ENCODE measurements at regions not wholly inside any gene's neighbourhood (a gene's known extent, or its start where the extent isn't known, plus 50 kb on each side); places are given as distances from the start of the nearest gene placed in this dataset.

- H3K9me3 Mint-ChIP-seq (ENCODE audit: low read depth) = peaks cover 7% of the 10 kb centered on the region
- TF ChIP-seq CTCF (IDR thresholded peaks at IDR 0.05) = no peak
- peaks cover 5% of the 10 kb centered on the region for H3K4me1 Mint-ChIP-seq (ENCODE audit: low read depth)
- H3K4me3 Mint-ChIP-seq (ENCODE audit: unreplicated experiment) = no peak overlapping the region
- H3K27me3 Mint-ChIP-seq (ENCODE audit: low read depth) = no peaks in the 10 kb centered on the region
- DNase-seq (ENCODE audit: low spot score) = no peak
- no peak overlapping the region for H3K27ac Mint-ChIP-seq (ENCODE audit: unreplicated experiment)
- peaks cover 2% of the 10 kb centered on the region for H3K36me3 Mint-ChIP-seq (ENCODE audit: low read depth)
Measured at GRCh38 chr13:100881291-100881864, 206.8 kb upstream of the TMTC4 start.

GRCh38 chr13:100880166-100880565, 205.6 kb upstream of the TMTC4 start:
- no peaks in the 10 kb centered on the region for H3K27me3 Mint-ChIP-seq (ENCODE audit: low read depth)
- no peak for TF ChIP-seq CTCF (IDR thresholded peaks at IDR 0.05)
- no peak overlapping the region for H3K4me3 Mint-ChIP-seq (ENCODE audit: unreplicated experiment)

GRCh38 chr13:100879255-100879654, 204.7 kb upstream of the TMTC4 start:
- H3K4me1 Mint-ChIP-seq (ENCODE audit: low read depth) = peaks cover 19% of the 10 kb centered on the region
- H3K27me3 Mint-ChIP-seq (ENCODE audit: low read depth) = no peaks in the 10 kb centered on the region
- no peak overlapping the region for H3K4me3 Mint-ChIP-seq (ENCODE audit: unreplicated experiment)
- TF ChIP-seq CTCF (IDR thresholded peaks at IDR 0.05) = no peak
- no peak overlapping the region for H3K27ac Mint-ChIP-seq (ENCODE audit: unreplicated experiment)
- peaks cover 26% of the 10 kb centered on the region for H3K9me3 Mint-ChIP-seq (ENCODE audit: low read depth)
- DNase-seq (ENCODE audit: low spot score) = no peak
- H3K36me3 Mint-ChIP-seq (ENCODE audit: low read depth) = peaks cover 12% of the 10 kb centered on the region

More at GRCh38 chr13:100880166-100880565, 205.6 kb upstream of the TMTC4 start:
- no peak overlapping the region for H3K27ac Mint-ChIP-seq (ENCODE audit: unreplicated experiment)
- no peak for DNase-seq (ENCODE audit: low spot score)
- peaks cover 19% of the 10 kb centered on the region for H3K9me3 Mint-ChIP-seq (ENCODE audit: low read depth)
- peaks cover 17% of the 10 kb centered on the region for H3K4me1 Mint-ChIP-seq (ENCODE audit: low read depth)
- H3K36me3 Mint-ChIP-seq (ENCODE audit: low read depth) = peaks cover 11% of the 10 kb centered on the region

GRCh38 chr13:100876044-100876403, 201.4 kb upstream of the TMTC4 start:
- Mint-ChIP-seq H3K27me3 (ENCODE audit: low read depth) (no peaks in the 10 kb centered on the region), H3K27ac (ENCODE audit: unreplicated experiment) (peak overlapping the region; percentile 90), H3K36me3 (ENCODE audit: low read depth) (peaks cover 12% of the 10 kb centered on the region), H3K4me3 (ENCODE audit: unreplicated experiment) (no peak overlapping the region), H3K9me3 (ENCODE audit: low read depth) (peaks cover 29% of the 10 kb centered on the region), H3K4me1 (ENCODE audit: low read depth) (peaks cover 19% of the 10 kb centered on the region)
- no peak for TF ChIP-seq CTCF (IDR thresholded peaks at IDR 0.05)
- DNase-seq (ENCODE audit: low spot score) = no peak

- Mint-ChIP-seq H3K4me1 (ENCODE audit: low read depth) (peaks cover 19% of the 10 kb centered on the region), H3K27me3 (ENCODE audit: low read depth) (no peaks in the 10 kb centered on the region), H3K4me3 (ENCODE audit: unreplicated experiment) (no peak overlapping the region), H3K9me3 (ENCODE audit: low read depth) (peaks cover 29% of the 10 kb centered on the region), H3K27ac (ENCODE audit: unreplicated experiment) (peak overlapping the region; percentile 90), H3K36me3 (ENCODE audit: low read depth) (peaks cover 12% of the 10 kb centered on the region)
- DNase-seq (ENCODE audit: low spot score) = no peak
- TF ChIP-seq CTCF (IDR thresholded peaks at IDR 0.05) = no peak
Measured at GRCh38 chr13:100875392-100876043, 200.9 kb upstream of the TMTC4 start.
